ENCODE measurements at regions not wholly inside any gene's neighbourhood (a gene's known extent, or its start where the extent isn't known, plus 50 kb on each side); places are given as distances from the start of the nearest gene placed in this dataset.

- DNase-seq = no peak
Measured at GRCh38 chr1:222165629-222166028, 382.3 kb downstream of the HHIPL2 start.

GRCh38 chr1:222163895-222164294, 384.0 kb downstream of the HHIPL2 start:
- DNase-seq = no peak

- DNase-seq = no peak
Measured at GRCh38 chr1:222161676-222162075, 386.2 kb downstream of the HHIPL2 start.

GRCh38 chr1:222157612-222158011, 390.3 kb downstream of the HHIPL2 start:
- DNase-seq = no peak

- no peak for DNase-seq
Measured at GRCh38 chr1:222140206-222140605, 398.3 kb upstream of the DUSP10 start.

- DNase-seq = no peak
Measured at GRCh38 chr1:222138095-222138494, 396.2 kb upstream of the DUSP10 start.

GRCh38 chr1:222136869-222137268, 395.0 kb upstream of the DUSP10 start:
- DNase-seq = no peak

GRCh38 chr1:222129041-222129440, 387.2 kb upstream of the DUSP10 start:
- DNase-seq = no peak

GRCh38 chr1:222127526-222128152, 385.8 kb upstream of the DUSP10 start:
- DNase-seq = no peak

- no peak for DNase-seq
Measured at GRCh38 chr1:222127096-222127495, 385.2 kb upstream of the DUSP10 start.

- DNase-seq = no peak
Measured at GRCh38 chr1:222126052-222126451, 384.2 kb upstream of the DUSP10 start.

GRCh38 chr1:222124602-222125001, 382.7 kb upstream of the DUSP10 start:
- no peak for DNase-seq

GRCh38 chr1:222123111-222123510, 381.2 kb upstream of the DUSP10 start:
- no peak for DNase-seq

GRCh38 chr1:222117809-222118208, 375.9 kb upstream of the DUSP10 start:
- no peak for DNase-seq

GRCh38 chr1:222114536-222115156, 372.8 kb upstream of the DUSP10 start:
- DNase-seq = no peak

GRCh38 chr1:222109836-222110235, 367.9 kb upstream of the DUSP10 start:
- DNase-seq = no peak

GRCh38 chr1:222107975-222108374, 366.1 kb upstream of the DUSP10 start:
- no peak for DNase-seq

GRCh38 chr1:222107267-222107666, 365.4 kb upstream of the DUSP10 start:
- DNase-seq = no peak

GRCh38 chr1:222106377-222106776, 364.5 kb upstream of the DUSP10 start:
- no peak for DNase-seq

GRCh38 chr1:222105861-222106260, 364.0 kb upstream of the DUSP10 start:
- no peak for DNase-seq

GRCh38 chr1:222105393-222105737, 363.5 kb upstream of the DUSP10 start:
- DNase-seq = no peak

GRCh38 chr1:222104694-222105392, 363.0 kb upstream of the DUSP10 start:
- DNase-seq = no peak

GRCh38 chr1:222104097-222104496, 362.2 kb upstream of the DUSP10 start:
- no peak for DNase-seq

- no peak for DNase-seq
Measured at GRCh38 chr1:222099746-222100145, 357.9 kb upstream of the DUSP10 start.

- DNase-seq = no peak
Measured at GRCh38 chr1:222098404-222098803, 356.5 kb upstream of the DUSP10 start.
